Motor neuron (in vitro differentiated cells): ENCODE measurements at regions not wholly inside any gene's neighbourhood (a gene's known extent, or its start where the extent isn't known, plus 50 kb on each side); places are given as distances from the start of the nearest gene placed in this dataset.

Source experiments
- ATAC-seq, 8 experiments: fragments of 200-7000 bp; cut with Tn5 transposase; replicated peaks in 6 of 8; 2 replicates each; pipeline ENCODE4 v1.8.0; 2021; ENCODE audit warnings: mild to moderate bottlenecking in 8 of 8, moderate library complexity in 8 of 8
- H3K27ac ChIP-seq, 2 donors: fragments of 250-450 bp; sonication (Bioruptor Pico); 2 replicates each; pipeline ENCODE4 v1.9.0; 2021; ENCODE audit warnings: antibody characterized with exemption in 2 of 2, mild to moderate bottlenecking in 2 of 2, moderate library complexity in 1 of 2
- H3K4me1 ChIP-seq, 2 donors: fragments of 250-450 bp; sonication (Bioruptor Pico); replicated peaks in 1 of 2; 2 replicates each; pipeline ENCODE4 v1.6.1; 2021; ENCODE audit warnings: antibody characterized with exemption in 2 of 2, mild to moderate bottlenecking in 2 of 2, moderate library complexity in 1 of 2
- H3K4me3 ChIP-seq, 5 donors: fragments of 250-450 bp; sonication (Bioruptor Pico); 2 replicates each; pipeline ENCODE4 v1.9.0; 2021; ENCODE audit warnings: antibody characterized with exemption in 5 of 5, mild to moderate bottlenecking in 5 of 5, moderate library complexity in 4 of 5
- WGBS, 10 experiments: fragments of 450-650 bp; shearing (Covaris generic); methylation state at CpG; one replicate each; pipeline ENCODE4 v1.0.0; 2022; 5-methylcytosine and 5-hydroxymethylcytosine counted together
- in situ Hi-C, 9 experiments: fragments of 400-800 bp; cut with MboI; loops; one replicate each; pipeline ENCODE4 v1.15.0; 2021; ENCODE audit warnings: low sequenced_read_pairs in 9 of 9, low pct_unique_long_range_greater_than_20kb in 2 of 9; ENCODE audit not compliant: unreplicated experiment in 9 of 9

DNA sequence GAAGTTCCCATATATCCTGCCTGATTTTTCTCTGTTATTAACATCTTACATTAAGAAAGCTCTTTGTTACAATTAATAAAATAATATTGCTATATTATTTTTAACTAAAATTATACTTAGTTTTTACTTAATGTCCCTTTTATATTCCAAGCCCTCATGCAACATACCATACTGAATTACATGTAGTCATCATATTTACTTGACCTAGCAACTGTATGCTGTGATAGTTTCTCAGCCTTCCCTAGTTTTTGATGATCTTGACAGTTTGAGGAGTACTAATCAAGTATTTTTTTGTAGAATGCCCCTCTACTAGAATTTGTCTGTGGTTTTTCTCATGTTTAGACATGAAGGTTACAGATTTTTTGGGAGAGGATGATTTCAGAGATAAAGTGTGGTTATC is 1503.8 kb upstream of the PABPC4L start:
- in situ Hi-C loops, result no loop called here
- ATAC-seq, result no peak
- Histone ChIP-seq H3K27ac (no peak overlapping the region), H3K4me1 (no peaks in the 10 kb centered on the region), H3K4me3 (no peak overlapping the region)

DNA sequence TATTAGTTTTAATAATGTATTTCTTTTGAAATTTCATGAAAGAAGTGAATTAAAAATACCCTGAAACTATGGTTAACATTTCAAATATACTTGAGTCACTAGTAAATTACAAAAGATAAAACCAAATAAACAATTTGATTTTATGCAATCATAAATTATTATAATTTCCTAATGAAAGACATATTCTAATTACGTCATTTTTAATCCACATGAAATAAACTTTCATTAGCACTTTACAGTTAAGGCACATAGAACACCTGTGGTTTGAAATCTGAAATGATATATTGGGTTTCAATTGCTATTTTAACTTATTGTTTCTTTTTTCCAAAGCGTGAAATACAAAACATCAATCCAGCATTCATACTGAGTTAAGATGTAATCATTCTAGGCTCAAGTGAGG is 1492.5 kb upstream of the PABPC4L start:
- Histone ChIP-seq H3K4me1 (no peaks in the 10 kb centered on the region), H3K27ac (no peak overlapping the region), H3K4me3 (no peak overlapping the region)
- in situ Hi-C loops, result no loop called here
- ATAC-seq, result no peak
- WGBS, 10 experiments, result 5 to 100% (median 70%) methylated on average over 1 to 2 of the region's 2 CpGs

DNA sequence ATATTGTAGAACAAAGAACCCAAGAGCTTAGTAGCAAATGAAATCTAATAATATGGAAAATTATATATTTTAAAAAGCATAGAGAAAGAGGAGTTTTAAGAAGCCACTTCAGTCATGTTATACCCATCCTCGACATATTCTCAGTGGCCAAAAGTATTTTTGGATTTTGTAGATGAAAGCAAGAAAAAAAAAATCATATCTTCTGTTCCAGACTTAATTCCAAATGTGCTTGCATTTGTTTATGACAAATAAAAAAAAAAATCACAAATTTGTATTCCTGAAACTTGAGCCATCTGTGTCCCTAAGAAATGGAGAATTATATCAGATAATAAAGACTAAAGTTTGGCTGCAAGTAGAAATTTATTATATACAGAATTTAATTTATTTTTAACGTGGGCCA is 1482.4 kb upstream of the PABPC4L start:
- H3K4me3 ChIP-seq, result no peak overlapping the region
- no peak for ATAC-seq
- WGBS, 10 experiments, result 8 to 100% (median 70%) methylated on average over 1 to 2 of the region's 2 CpGs; no CpG with 5 or more reads in 1 of the 10 experiments
- no peak overlapping the region for H3K27ac ChIP-seq
- in situ Hi-C loops, result no loop called here
- no peaks in the 10 kb centered on the region for H3K4me1 ChIP-seq

DNA sequence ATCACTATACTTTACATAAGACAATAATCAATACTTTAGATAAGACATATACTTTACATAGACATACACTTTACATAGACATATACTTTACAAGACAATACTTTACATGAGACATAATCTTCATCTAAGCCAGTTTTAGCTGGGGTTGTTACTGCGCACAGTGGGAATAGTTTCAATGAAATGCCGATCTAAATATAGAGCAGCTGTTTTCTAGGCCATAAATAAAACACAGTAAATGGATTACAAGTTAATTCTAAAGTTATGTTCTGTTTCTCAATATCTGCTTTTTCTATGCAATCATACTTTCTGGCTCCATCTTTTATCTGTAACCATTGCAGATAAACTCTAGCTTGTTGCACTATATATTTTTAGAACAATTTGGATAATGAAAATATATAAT is 1470.6 kb upstream of the PABPC4L start:
- 0 to 100% (median 90%) methylated on average over 1 to 2 of the region's 2 CpGs; no CpG with 5 or more reads in 2 of the 10 experiments for WGBS, 10 experiments
- Histone ChIP-seq H3K4me1 (no peaks in the 10 kb centered on the region), H3K27ac (no peak overlapping the region), H3K4me3 (no peak overlapping the region)
- no peak for ATAC-seq
- in situ Hi-C loops, result no loop called here

GRCh38 chr4:135670548-135670947 is 1469.0 kb upstream of the PABPC4L start:
- ATAC-seq, result no peak
- Histone ChIP-seq H3K27ac (no peak overlapping the region), H3K4me3 (no peak overlapping the region), H3K4me1 (no peaks in the 10 kb centered on the region)
- in situ Hi-C loops, result no loop called here
